Esophagus squamous epithelium (tissue), 4 donors: ENCODE measurements at regions not wholly inside any gene's neighbourhood (a gene's known extent, or its start where the extent isn't known, plus 50 kb on each side); places are given as distances from the start of the nearest gene placed in this dataset.

Source experiments
- POLR2A ChIP-seq, 4 donors: fragments of 450-650 bp; IDR thresholded peaks; one replicate each; pipeline ENCODE4 v1.6.1; 2017; ENCODE audit warnings: antibody characterized with exemption in 4 of 4, mild to moderate bottlenecking in 4 of 4, moderate library complexity in 3 of 4
- TF ChIP-seq, protein P1 (sequence below), 6 experiments: fragments of 450-650 bp in 4 of 6; fragments of 200-600 bp in 2 of 6; sonication (generic) in 2 of 6; IDR thresholded peaks; one replicate each; pipeline ENCODE4 v1.5.1; 2016 to 2019; ENCODE audit warnings: antibody characterized with exemption in 6 of 6, mild to moderate bottlenecking in 4 of 6, moderate library complexity in 4 of 6

DNA sequence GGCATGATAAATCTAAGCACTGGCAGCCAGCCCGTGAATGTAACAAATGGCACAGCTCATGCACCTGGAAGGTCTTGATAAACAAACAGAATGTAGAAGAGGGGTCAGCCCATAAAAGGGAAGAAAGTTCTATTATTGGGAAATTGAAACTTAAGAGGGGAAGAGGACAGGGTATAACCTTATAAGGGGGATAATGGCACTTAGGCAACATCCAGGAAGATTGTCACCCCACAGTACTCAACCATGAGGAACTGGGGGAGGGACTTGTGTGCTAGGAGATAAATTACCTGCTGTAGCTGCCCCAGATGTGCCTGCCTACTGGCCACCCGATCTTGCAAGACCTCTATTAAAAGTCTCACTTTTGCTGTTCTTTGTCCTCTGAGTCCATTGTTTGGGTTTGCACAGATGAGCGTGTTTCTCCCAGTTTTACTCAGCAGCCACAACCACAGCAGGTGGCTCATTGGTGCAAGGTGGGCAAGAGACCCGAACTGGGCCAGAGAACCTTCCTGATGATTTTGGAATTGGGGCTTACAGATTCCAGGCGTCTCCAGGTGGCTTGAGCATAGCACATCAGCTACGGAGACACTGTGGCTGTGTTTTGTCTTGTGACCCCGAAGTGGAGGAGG lies 79.0 kb upstream of the TAF1B start:
- TF ChIP-seq, protein P1, sequence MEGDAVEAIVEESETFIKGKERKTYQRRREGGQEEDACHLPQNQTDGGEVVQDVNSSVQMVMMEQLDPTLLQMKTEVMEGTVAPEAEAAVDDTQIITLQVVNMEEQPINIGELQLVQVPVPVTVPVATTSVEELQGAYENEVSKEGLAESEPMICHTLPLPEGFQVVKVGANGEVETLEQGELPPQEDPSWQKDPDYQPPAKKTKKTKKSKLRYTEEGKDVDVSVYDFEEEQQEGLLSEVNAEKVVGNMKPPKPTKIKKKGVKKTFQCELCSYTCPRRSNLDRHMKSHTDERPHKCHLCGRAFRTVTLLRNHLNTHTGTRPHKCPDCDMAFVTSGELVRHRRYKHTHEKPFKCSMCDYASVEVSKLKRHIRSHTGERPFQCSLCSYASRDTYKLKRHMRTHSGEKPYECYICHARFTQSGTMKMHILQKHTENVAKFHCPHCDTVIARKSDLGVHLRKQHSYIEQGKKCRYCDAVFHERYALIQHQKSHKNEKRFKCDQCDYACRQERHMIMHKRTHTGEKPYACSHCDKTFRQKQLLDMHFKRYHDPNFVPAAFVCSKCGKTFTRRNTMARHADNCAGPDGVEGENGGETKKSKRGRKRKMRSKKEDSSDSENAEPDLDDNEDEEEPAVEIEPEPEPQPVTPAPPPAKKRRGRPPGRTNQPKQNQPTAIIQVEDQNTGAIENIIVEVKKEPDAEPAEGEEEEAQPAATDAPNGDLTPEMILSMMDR (IDR thresholded peaks at IDR 0.05): no peak
- TF ChIP-seq POLR2A (IDR thresholded peaks at IDR 0.05): no peak
